Lower lobe of right lung (tissue), 2 donors: ENCODE measurements at regions not wholly inside any gene's neighbourhood (a gene's known extent, or its start where the extent isn't known, plus 50 kb on each side); places are given as distances from the start of the nearest gene placed in this dataset.

Source experiments
- ATAC-seq, 2 donors: fragments of 200-7000 bp; cut with Tn5 transposase; one replicate each; pipeline ENCODE4 v1.9.1; 2020 to 2022; ENCODE audit warnings: mild to moderate bottlenecking in 2 of 2, moderate library complexity in 2 of 2
- DNase-seq: peaks from one replicate; pipeline ENCODE4 v3.0.0-alpha.2; 2020
- H3K27ac ChIP-seq: fragments of 200-600 bp; one replicate; pipeline ENCODE4 v1.8.0; 2022
- H3K27me3 ChIP-seq: fragments of 200-600 bp; one replicate; pipeline ENCODE4 v1.8.0; 2022; ENCODE audit warnings: low read depth
- H3K36me3 ChIP-seq: fragments of 200-600 bp; one replicate; pipeline ENCODE4 v1.8.0; 2022; ENCODE audit warnings: mild to moderate bottlenecking
- H3K4me1 ChIP-seq: fragments of 200-600 bp; one replicate; pipeline ENCODE4 v1.8.0; 2022
- H3K4me3 ChIP-seq: fragments of 200-600 bp; one replicate; pipeline ENCODE4 v1.8.0; 2022; ENCODE audit warnings: mild to moderate bottlenecking
- H3K9me3 ChIP-seq: fragments of 200-600 bp; one replicate; pipeline ENCODE4 v1.8.0; 2022
- CTCF ChIP-seq: fragments of 200-600 bp; IDR thresholded peaks from one replicate; pipeline ENCODE4 v1.8.0; 2022; ENCODE audit warnings: antibody characterized with exemption, mild to moderate bottlenecking
- intact Hi-C: fragments of 100-400 bp; cut with DNase I; formaldehyde crosslinking; loops from one replicate; pipeline ENCODE4 v1.11.0; 2022
- donor health status: DM: no; HTN: yes; CAD: no; lungs with severe emphysema.

GRCh38 chr4:29175291-29175690 lies 1544.9 kb upstream of the PCDH7 start:
- no peak for ATAC-seq
- no peak for TF ChIP-seq CTCF
- Histone ChIP-seq H3K4me1 (no peaks in the 10 kb centered on the region), H3K9me3 (no peaks in the 10 kb centered on the region), H3K27me3 (no peaks in the 10 kb centered on the region), H3K36me3 (no peaks in the 10 kb centered on the region), H3K4me3 (no peak overlapping the region), H3K27ac (no peak overlapping the region)
- intact Hi-C loops: no loop called here
- no peak for DNase-seq

GRCh38 chr4:29199025-29199424 lies 1521.1 kb upstream of the PCDH7 start:
- DNase-seq (no peak), ATAC-seq (no peak)
- H3K36me3 ChIP-seq: no peaks in the 10 kb centered on the region
- no peak for TF ChIP-seq CTCF
- intact Hi-C loops: no loop called here
- no peak overlapping the region for H3K4me3 ChIP-seq
- no peaks in the 10 kb centered on the region for H3K9me3 ChIP-seq
- no peaks in the 10 kb centered on the region for H3K27me3 ChIP-seq
- no peak overlapping the region for H3K27ac ChIP-seq
- no peaks in the 10 kb centered on the region for H3K4me1 ChIP-seq

GRCh38 chr4:29199485-29199884 lies 1520.7 kb upstream of the PCDH7 start:
- no peak for TF ChIP-seq CTCF
- intact Hi-C loops: no loop called here
- no peaks in the 10 kb centered on the region for H3K4me1 ChIP-seq
- no peaks in the 10 kb centered on the region for H3K9me3 ChIP-seq
- ATAC-seq (no peak), DNase-seq (no peak)
- H3K27ac ChIP-seq: no peak overlapping the region
- H3K36me3 ChIP-seq: no peaks in the 10 kb centered on the region
- H3K4me3 ChIP-seq: no peak overlapping the region
- no peaks in the 10 kb centered on the region for H3K27me3 ChIP-seq

GRCh38 chr4:29213020-29213419 lies 1507.1 kb upstream of the PCDH7 start:
- no peaks in the 10 kb centered on the region for H3K4me1 ChIP-seq
- H3K27me3 ChIP-seq: no peaks in the 10 kb centered on the region

GRCh38 chr4:29220761-29221160 lies 1499.4 kb upstream of the PCDH7 start:
- Histone ChIP-seq H3K27ac (no peak overlapping the region), H3K4me1 (no peaks in the 10 kb centered on the region), H3K27me3 (no peaks in the 10 kb centered on the region), H3K4me3 (no peak overlapping the region), H3K9me3 (no peaks in the 10 kb centered on the region), H3K36me3 (no peaks in the 10 kb centered on the region)
- ATAC-seq (no peak), DNase-seq (no peak)
- TF ChIP-seq CTCF: no peak
- intact Hi-C loops: no loop called here

More at GRCh38 chr4:29213020-29213419, 1507.1 kb upstream of the PCDH7 start:
- TF ChIP-seq CTCF: no peak
- Histone ChIP-seq H3K9me3 (no peaks in the 10 kb centered on the region), H3K36me3 (no peaks in the 10 kb centered on the region), H3K27ac (no peak overlapping the region), H3K4me3 (no peak overlapping the region)
- intact Hi-C loops: no loop called here
- ATAC-seq (no peak), DNase-seq (no peak)

GRCh38 chr4:29224911-29225310 lies 1495.3 kb upstream of the PCDH7 start:
- intact Hi-C loops: no loop called here
- H3K4me1 ChIP-seq: no peaks in the 10 kb centered on the region
- no peaks in the 10 kb centered on the region for H3K9me3 ChIP-seq
- H3K27ac ChIP-seq: no peak overlapping the region
- ATAC-seq (no peak), DNase-seq (no peak)
- H3K36me3 ChIP-seq: no peaks in the 10 kb centered on the region
- H3K27me3 ChIP-seq: no peaks in the 10 kb centered on the region
- no peak overlapping the region for H3K4me3 ChIP-seq
- TF ChIP-seq CTCF: no peak
